ENCODE measurements at regions not wholly inside any gene's neighbourhood (a gene's known extent, or its start where the extent isn't known, plus 50 kb on each side); places are given as distances from the start of the nearest gene placed in this dataset.

DNA sequence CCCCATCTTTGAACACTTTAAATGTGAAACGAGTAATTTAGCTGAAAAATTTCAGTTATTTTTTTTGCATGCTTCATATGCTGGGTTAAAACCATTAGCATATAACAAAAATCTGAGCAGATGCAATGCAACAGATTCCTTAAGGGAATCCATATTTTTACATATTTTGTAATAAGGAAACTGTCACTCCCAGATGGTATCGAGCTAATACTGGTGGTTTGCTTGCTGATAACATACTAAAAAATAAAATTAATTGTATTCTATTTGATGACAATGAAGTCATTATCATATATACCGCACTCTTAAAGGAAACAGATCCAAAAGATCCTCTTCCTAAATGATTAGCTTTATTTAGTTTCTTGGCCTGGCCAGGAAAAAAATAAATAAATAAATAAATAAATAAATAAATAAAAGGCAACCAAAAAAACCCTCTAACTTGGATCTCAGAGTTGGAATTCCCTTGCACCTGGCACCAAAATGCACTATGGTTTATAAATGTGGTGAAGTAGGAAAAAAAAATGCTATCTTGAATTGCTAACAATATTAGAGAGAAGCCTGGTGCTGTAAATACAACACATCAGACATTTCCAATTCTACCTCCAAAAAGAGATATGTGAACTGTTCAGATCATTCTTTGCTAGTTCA lies 503.2 kb upstream of the ARRDC4 start:
- no peaks in the 10 kb centered on the region for H3K27me3 ChIP-seq (replicated peaks)
- in situ Hi-C loops (cut with HindIII; ENCODE audit: low pct_ligation_motif_present, low sequenced_read_pairs), result no loop called here
- no peak overlapping the region for H3K27ac ChIP-seq
- DNase-seq, result no peak
- no peaks in the 10 kb centered on the region for H3K36me3 ChIP-seq (replicated peaks)
- TF ChIP-seq CTCF (IDR thresholded peaks at IDR 0.05; ENCODE audit: low read depth, low read length, missing control alignments), result no peak
- no peak overlapping the region for H3K4me3 ChIP-seq (ENCODE audit: low read depth, low read length)

GRCh38 chr15:97459771-97460170 lies 500.7 kb upstream of the ARRDC4 start:
- Histone ChIP-seq H3K27ac (no peak overlapping the region), H3K27me3 (replicated peaks) (no peaks in the 10 kb centered on the region), H3K4me3 (ENCODE audit: low read depth, low read length) (no peak overlapping the region), H3K36me3 (replicated peaks) (no peaks in the 10 kb centered on the region)
- no peak for DNase-seq
- in situ Hi-C loops (cut with HindIII; ENCODE audit: low pct_ligation_motif_present, low sequenced_read_pairs), result no loop called here
- no peak for TF ChIP-seq CTCF (IDR thresholded peaks at IDR 0.05; ENCODE audit: low read depth, low read length, missing control alignments)

- DNase-seq, result no peak
- Histone ChIP-seq H3K27me3 (replicated peaks) (no peaks in the 10 kb centered on the region), H3K4me3 (ENCODE audit: low read depth, low read length) (no peak overlapping the region), H3K36me3 (replicated peaks) (no peaks in the 10 kb centered on the region), H3K27ac (no peak overlapping the region)
- no peak for TF ChIP-seq CTCF (IDR thresholded peaks at IDR 0.05; ENCODE audit: low read depth, low read length, missing control alignments)
- in situ Hi-C loops (cut with HindIII; ENCODE audit: low pct_ligation_motif_present, low sequenced_read_pairs), result no loop called here
Measured at GRCh38 chr15:97461226-97461625, 499.3 kb upstream of the ARRDC4 start.

DNA sequence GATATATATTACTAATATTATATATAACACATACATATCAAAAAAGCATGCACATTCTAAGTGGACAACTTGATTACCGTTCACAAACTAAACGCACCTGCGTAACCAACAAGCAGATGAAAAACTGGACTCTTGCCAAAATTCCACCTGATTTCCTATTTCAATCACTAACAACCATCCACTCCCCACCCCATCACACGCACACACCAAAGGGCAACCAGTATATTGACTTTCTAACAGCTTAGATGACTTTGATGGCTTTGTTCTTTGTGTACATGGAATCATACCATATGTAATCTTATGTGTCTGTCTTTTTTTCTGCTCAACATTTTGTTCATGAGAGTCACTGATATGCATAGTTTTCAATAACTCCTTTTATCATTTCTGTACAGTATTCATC lies 496.8 kb upstream of the ARRDC4 start:
- H3K27me3 ChIP-seq (replicated peaks), result no peaks in the 10 kb centered on the region
- in situ Hi-C loops (cut with HindIII; ENCODE audit: low pct_ligation_motif_present, low sequenced_read_pairs), result no loop called here
- TF ChIP-seq CTCF (IDR thresholded peaks at IDR 0.05; ENCODE audit: low read depth, low read length, missing control alignments), result no peak
- no peak overlapping the region for H3K4me3 ChIP-seq (ENCODE audit: low read depth, low read length)
- H3K36me3 ChIP-seq (replicated peaks), result no peaks in the 10 kb centered on the region
- DNase-seq, result no peak
- H3K27ac ChIP-seq, result no peak overlapping the region

GRCh38 chr15:97470417-97470816 lies 490.1 kb upstream of the ARRDC4 start:
- H3K27ac ChIP-seq, result no peak overlapping the region
- H3K27me3 ChIP-seq (replicated peaks), result no peaks in the 10 kb centered on the region
- no peak for DNase-seq
- no peak for TF ChIP-seq CTCF (IDR thresholded peaks at IDR 0.05; ENCODE audit: low read depth, low read length, missing control alignments)
- in situ Hi-C loops (cut with HindIII; ENCODE audit: low pct_ligation_motif_present, low sequenced_read_pairs), result no loop called here
- H3K4me3 ChIP-seq (ENCODE audit: low read depth, low read length), result no peak overlapping the region
- no peaks in the 10 kb centered on the region for H3K36me3 ChIP-seq (replicated peaks)

- no peak for TF ChIP-seq CTCF (IDR thresholded peaks at IDR 0.05; ENCODE audit: low read depth, low read length, missing control alignments)
- Histone ChIP-seq H3K36me3 (replicated peaks) (no peaks in the 10 kb centered on the region), H3K27me3 (replicated peaks) (no peaks in the 10 kb centered on the region), H3K27ac (no peak overlapping the region), H3K4me3 (ENCODE audit: low read depth, low read length) (no peak overlapping the region)
- in situ Hi-C loops (cut with HindIII; ENCODE audit: low pct_ligation_motif_present, low sequenced_read_pairs), result no loop called here
- no peak for DNase-seq
Measured at GRCh38 chr15:97473627-97474026, 486.9 kb upstream of the ARRDC4 start.

Data from brain microvascular endothelial cell (primary cell).